ENCODE measurements at regions not wholly inside any gene's neighbourhood (a gene's known extent, or its start where the extent isn't known, plus 50 kb on each side); places are given as distances from the start of the nearest gene placed in this dataset.

DNA sequence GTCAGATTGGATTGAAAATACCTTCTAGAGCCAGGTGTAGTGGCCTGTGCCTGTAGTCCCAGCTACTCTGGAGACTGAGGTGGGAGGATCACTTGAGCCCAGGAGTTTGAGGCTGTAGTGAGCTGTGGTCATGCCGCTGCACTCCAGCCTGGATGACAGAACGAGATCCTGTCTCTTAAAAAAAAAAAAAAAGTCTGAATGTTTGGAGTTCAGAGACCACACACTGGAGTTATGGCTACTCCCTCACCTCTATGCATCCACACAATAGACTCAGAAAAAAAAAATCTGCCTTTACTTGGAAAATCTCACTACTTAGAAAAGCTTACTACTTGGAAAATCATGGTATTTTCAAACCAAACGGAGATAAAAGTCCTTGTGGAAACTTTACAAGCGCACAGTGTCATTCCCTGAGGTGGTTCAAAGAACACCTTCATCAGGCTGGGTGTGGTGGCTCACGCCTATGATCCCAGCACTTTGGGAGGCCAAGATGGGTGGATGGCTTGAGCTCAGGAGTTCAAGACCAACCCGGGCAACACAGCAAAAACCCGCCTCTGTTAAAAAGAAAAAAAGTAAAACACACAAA lies 63.9 kb upstream of the PICALM start:
- TF ChIP-seq EZH2 (IDR thresholded peaks at IDR 0.05; ENCODE audit: insufficient read depth, poor library complexity, severe bottlenecking): no peak
- TF ChIP-seq EZH2phosphoT487 (IDR thresholded peaks at IDR 0.05; ENCODE audit: insufficient read depth, low read depth): no peak
